ENCODE measurements at regions not wholly inside any gene's neighbourhood (a gene's known extent, or its start where the extent isn't known, plus 50 kb on each side); places are given as distances from the start of the nearest gene placed in this dataset.

GRCh38 chr6:122308074-122308473 is 91.4 kb upstream of the HSF2 start:
- no peak for DNase-seq

GRCh38 chr6:122315842-122316241 is 83.6 kb upstream of the HSF2 start:
- DNase-seq: no peak

- DNase-seq: peak in 1 of 2 donors; percentile 2
Observed at GRCh38 chr6:122322824-122323223, 76.6 kb upstream of the HSF2 start.

GRCh38 chr6:122323361-122323760 is 76.1 kb upstream of the HSF2 start:
- no peak for DNase-seq

DNA sequence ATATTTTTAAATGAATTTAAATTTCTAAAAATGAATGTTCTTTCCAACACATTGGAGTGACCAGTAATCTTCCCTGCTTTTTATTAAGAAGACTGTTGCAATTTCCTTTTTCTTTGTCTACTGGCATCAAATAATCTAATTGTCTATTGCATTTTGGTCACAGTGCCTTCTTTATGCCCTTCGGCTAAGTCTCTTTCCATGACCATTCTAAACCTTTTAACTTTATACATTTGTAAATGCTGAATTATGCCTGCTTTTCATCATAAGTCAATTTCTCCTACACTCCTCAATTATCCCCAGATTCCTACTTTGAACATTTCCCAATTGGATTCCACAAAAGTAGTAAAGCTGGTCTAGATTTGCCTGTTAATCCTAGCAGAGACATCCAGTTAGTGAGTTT is 69.1 kb upstream of the HSF2 start:
- DNase-seq: no peak

DNA sequence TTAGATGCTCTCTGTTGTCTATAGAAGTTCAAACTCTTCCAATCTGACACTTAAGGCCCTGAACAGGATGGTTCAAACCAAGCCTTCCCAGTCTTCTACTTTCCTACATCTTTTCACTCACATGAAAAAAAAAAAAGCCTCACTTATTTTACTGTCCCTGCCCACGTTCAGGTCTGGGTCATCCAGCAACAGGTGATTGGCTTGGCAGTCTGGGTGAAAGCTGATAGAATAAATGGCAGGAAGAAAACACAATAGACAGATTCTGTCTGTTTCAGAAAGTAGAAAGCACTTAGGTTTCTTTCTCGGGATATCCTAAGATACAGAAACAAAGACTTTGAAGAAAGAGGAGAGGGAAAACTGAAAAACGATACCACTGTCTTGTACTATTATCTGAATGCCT is 61.8 kb upstream of the HSF2 start:
- no peak for DNase-seq

DNA sequence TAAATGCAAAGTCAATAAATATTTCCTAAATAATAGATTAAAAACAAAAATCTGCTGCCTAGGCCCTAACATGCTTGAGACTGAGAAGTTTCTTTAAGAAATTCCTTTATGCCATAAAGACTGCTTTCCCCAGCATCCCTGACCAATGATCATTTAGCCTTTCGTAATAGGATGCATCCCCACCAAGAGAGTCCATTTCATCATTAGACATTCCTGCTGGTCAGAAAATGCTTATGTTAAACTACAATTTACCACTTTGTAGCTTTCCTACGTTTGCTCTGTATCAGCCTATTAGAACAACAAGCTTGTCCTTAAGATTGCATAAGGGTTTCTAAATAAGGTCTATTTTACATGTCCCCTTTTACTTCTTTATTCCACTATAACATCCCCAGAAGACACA is 59.8 kb upstream of the HSF2 start:
- DNase-seq: no peak

- no peak for DNase-seq
Observed at GRCh38 chr6:122347280-122347679, 52.2 kb upstream of the HSF2 start.

GRCh38 chr6:122347751-122348150 is 51.7 kb upstream of the HSF2 start:
- no peak for DNase-seq
